Gastrocnemius medialis (tissue), 4 donors: ENCODE measurements at regions not wholly inside any gene's neighbourhood (a gene's known extent, or its start where the extent isn't known, plus 50 kb on each side); places are given as distances from the start of the nearest gene placed in this dataset.

ENCODE experiments used
- POLR2A ChIP-seq, 2 donors: fragments of 450-650 bp; IDR thresholded peaks; one replicate each; pipeline ENCODE4 v1.6.1; 2017; ENCODE audit warnings: antibody characterized with exemption in 2 of 2, mild to moderate bottlenecking in 2 of 2, moderate library complexity in 2 of 2
- TF ChIP-seq, protein P1 (sequence below), 5 experiments: fragments of 450-650 bp in 3 of 5; fragments of 200-600 bp in 2 of 5; sonication (generic) in 2 of 5; IDR thresholded peaks in 4 of 5; conservative IDR thresholded peaks in 1 of 5; 1 replicate in 4 of 5; 2 replicates in 1 of 5; pipeline ENCODE4 v1.5.1; 2016 to 2019; ENCODE audit warnings: antibody characterized with exemption in 5 of 5, mild to moderate bottlenecking in 3 of 5, moderate library complexity in 3 of 5

DNA sequence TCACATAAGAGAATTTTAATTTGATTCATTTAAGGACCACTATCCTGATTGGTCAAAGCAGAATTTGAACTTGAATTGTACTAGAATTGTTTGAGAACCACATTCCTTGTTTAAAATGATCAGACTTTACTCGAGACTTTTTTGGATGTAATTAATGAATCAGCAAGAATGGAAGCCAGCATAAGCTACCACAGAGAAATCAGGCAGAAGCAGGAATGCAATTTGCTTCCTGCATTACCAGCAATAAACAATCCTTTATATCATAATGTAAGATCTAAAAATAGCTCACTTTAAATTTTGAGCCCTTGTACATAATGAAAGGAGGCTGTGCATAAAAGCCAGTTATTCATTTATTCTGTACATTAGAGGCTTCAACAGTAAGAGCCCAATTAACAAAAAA is 119.8 kb upstream of the BACE2 start:
- TF ChIP-seq, protein P1, sequence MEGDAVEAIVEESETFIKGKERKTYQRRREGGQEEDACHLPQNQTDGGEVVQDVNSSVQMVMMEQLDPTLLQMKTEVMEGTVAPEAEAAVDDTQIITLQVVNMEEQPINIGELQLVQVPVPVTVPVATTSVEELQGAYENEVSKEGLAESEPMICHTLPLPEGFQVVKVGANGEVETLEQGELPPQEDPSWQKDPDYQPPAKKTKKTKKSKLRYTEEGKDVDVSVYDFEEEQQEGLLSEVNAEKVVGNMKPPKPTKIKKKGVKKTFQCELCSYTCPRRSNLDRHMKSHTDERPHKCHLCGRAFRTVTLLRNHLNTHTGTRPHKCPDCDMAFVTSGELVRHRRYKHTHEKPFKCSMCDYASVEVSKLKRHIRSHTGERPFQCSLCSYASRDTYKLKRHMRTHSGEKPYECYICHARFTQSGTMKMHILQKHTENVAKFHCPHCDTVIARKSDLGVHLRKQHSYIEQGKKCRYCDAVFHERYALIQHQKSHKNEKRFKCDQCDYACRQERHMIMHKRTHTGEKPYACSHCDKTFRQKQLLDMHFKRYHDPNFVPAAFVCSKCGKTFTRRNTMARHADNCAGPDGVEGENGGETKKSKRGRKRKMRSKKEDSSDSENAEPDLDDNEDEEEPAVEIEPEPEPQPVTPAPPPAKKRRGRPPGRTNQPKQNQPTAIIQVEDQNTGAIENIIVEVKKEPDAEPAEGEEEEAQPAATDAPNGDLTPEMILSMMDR (IDR thresholded peaks at IDR 0.05 in 4 of 5, conservative IDR thresholded peaks at IDR 0.05 in 1 of 5), result no peak
- TF ChIP-seq POLR2A (IDR thresholded peaks at IDR 0.05), result no peak
